ENCODE measurements at regions not wholly inside any gene's neighbourhood (a gene's known extent, or its start where the extent isn't known, plus 50 kb on each side); places are given as distances from the start of the nearest gene placed in this dataset.

DNA sequence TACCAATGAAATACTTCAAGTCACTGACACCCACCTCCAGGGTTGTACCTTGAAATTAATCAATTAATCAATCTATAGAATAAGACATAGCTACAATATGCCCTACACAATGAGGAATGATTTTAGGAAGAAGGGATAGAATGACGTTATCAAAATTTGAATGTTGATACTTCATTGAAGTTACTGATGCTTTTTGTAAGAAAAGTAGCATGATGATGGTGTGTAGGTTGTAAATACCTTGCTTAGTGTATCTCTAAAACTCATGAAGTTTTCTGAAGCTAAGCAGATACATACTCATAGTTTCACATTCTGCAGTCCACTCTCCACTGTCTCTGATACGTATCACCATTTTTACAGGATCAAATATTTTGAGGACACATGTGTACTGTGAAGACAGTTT, 670.4 kb upstream of the GOT2 start:
- Histone ChIP-seq H3K4me3 (ENCODE audit: insufficient read depth, low read length) (no peak overlapping the region), H4K20me1 (ENCODE audit: insufficient read depth, low read length) (no peaks in the 10 kb centered on the region), H3K9me3 (ENCODE audit: low read depth, low read length) (no peaks in the 10 kb centered on the region), H3K79me2 (ENCODE audit: insufficient read depth, low read length) (no peaks in the 10 kb centered on the region), H2AFZ (ENCODE audit: low read length) (no peak overlapping the region), H3K27ac (ENCODE audit: low read depth, low read length) (no peak overlapping the region), H3K27me3 (ENCODE audit: insufficient read depth, low read length) (no peaks in the 10 kb centered on the region), H3K36me3 (ENCODE audit: insufficient read depth, low read length) (no peaks in the 10 kb centered on the region), H3K4me1 (ENCODE audit: insufficient read depth, low read length) (no peaks in the 10 kb centered on the region), H3K4me2 (ENCODE audit: insufficient read depth, low read length) (no peak overlapping the region)
- TF ChIP-seq, protein P1, sequence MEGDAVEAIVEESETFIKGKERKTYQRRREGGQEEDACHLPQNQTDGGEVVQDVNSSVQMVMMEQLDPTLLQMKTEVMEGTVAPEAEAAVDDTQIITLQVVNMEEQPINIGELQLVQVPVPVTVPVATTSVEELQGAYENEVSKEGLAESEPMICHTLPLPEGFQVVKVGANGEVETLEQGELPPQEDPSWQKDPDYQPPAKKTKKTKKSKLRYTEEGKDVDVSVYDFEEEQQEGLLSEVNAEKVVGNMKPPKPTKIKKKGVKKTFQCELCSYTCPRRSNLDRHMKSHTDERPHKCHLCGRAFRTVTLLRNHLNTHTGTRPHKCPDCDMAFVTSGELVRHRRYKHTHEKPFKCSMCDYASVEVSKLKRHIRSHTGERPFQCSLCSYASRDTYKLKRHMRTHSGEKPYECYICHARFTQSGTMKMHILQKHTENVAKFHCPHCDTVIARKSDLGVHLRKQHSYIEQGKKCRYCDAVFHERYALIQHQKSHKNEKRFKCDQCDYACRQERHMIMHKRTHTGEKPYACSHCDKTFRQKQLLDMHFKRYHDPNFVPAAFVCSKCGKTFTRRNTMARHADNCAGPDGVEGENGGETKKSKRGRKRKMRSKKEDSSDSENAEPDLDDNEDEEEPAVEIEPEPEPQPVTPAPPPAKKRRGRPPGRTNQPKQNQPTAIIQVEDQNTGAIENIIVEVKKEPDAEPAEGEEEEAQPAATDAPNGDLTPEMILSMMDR (IDR thresholded peaks at IDR 0.05; ENCODE audit: extremely low read depth, low read depth, low read length) = no peak
- DNase-seq (ENCODE audit: insufficient read length, low spot score, missing footprints) = peak; percentile 60

DNA sequence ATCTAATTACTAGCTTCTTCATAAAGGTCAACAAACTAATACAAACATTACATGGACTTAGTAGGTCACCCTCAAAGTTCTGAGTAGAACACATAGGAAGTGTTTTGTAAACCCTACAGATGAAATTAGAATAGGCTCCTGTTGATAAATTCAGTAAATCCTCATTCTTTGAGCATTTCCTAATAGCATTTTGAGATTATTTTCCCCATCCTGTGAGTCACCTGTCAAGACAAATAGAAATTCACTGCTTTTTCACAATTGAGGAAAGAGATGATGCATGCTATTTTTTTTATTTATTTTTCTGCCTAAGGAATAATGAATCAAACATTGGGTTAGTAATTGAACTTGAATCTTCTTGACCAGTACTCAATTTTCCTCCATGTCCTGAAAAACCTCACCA, 666.7 kb upstream of the GOT2 start:
- H3K4me2 ChIP-seq (ENCODE audit: insufficient read depth, low read length) = no peak overlapping the region
- H4K20me1 ChIP-seq (ENCODE audit: insufficient read depth, low read length) = no peaks in the 10 kb centered on the region
- H3K4me1 ChIP-seq (ENCODE audit: insufficient read depth, low read length) = no peaks in the 10 kb centered on the region
- H3K79me2 ChIP-seq (ENCODE audit: insufficient read depth, low read length) = no peaks in the 10 kb centered on the region
- no peaks in the 10 kb centered on the region for H3K9me3 ChIP-seq (ENCODE audit: low read depth, low read length)
- no peak overlapping the region for H2AFZ ChIP-seq (ENCODE audit: low read length)
- DNase-seq (ENCODE audit: insufficient read length, low spot score, missing footprints) = no peak
- no peaks in the 10 kb centered on the region for H3K36me3 ChIP-seq (ENCODE audit: insufficient read depth, low read length)
- H3K4me3 ChIP-seq (ENCODE audit: insufficient read depth, low read length) = no peak overlapping the region
- TF ChIP-seq, protein P1 (IDR thresholded peaks at IDR 0.05; ENCODE audit: extremely low read depth, low read depth, low read length) = no peak
- H3K27me3 ChIP-seq (ENCODE audit: insufficient read depth, low read length) = no peaks in the 10 kb centered on the region
- H3K27ac ChIP-seq (ENCODE audit: low read depth, low read length) = no peak overlapping the region

DNA sequence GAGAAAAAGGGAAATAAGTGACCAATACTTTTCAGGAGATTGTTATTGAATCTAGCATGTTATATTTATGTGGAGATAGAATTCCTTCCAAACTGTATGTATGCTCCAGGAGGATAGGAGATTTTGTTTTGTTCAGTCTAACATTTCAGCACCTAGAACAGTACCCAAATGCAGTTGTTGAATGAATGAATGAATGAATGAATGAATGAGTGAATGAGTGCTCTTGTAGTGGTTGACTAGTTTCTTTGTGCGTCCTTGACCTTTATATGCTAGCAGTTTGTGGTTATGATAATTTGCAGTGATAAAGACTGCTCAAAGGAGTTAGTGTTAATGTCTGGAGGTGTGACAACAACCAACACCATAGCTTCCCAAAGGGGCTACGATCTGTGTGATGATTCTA, 663.5 kb upstream of the GOT2 start:
- Histone ChIP-seq H3K4me2 (ENCODE audit: insufficient read depth, low read length) (no peak overlapping the region), H3K27me3 (ENCODE audit: insufficient read depth, low read length) (no peaks in the 10 kb centered on the region), H3K9me3 (ENCODE audit: low read depth, low read length) (no peaks in the 10 kb centered on the region), H3K4me1 (ENCODE audit: insufficient read depth, low read length) (no peaks in the 10 kb centered on the region), H2AFZ (ENCODE audit: low read length) (no peak overlapping the region), H4K20me1 (ENCODE audit: insufficient read depth, low read length) (no peaks in the 10 kb centered on the region), H3K4me3 (ENCODE audit: insufficient read depth, low read length) (no peak overlapping the region), H3K27ac (ENCODE audit: low read depth, low read length) (no peak overlapping the region), H3K79me2 (ENCODE audit: insufficient read depth, low read length) (no peaks in the 10 kb centered on the region), H3K36me3 (ENCODE audit: insufficient read depth, low read length) (no peaks in the 10 kb centered on the region)
- TF ChIP-seq, protein P1 (IDR thresholded peaks at IDR 0.05; ENCODE audit: extremely low read depth, low read depth, low read length) = no peak
- no peak for DNase-seq (ENCODE audit: insufficient read length, low spot score, missing footprints)

DNA sequence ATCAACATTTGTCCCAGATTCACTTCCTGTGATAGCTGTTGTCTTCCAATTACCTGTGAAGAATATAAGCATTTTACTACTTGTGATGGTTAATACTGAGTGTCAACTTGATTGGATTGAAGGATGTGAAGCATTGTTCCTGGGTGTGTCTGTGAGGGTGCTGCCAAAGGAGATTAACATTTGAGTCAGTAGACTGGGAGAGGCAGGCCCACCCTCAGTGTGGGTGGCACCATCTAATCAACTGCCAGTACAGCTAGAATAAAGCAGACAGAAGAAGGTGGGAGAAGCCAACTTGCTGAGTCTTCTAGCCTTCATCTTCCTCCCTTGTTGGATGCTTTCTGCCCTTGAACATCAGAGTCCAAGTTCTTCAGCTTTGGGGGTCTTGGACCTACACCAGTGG, 660.4 kb upstream of the GOT2 start:
- H3K27ac ChIP-seq (ENCODE audit: low read depth, low read length) = no peak overlapping the region
- no peaks in the 10 kb centered on the region for H3K36me3 ChIP-seq (ENCODE audit: insufficient read depth, low read length)
- H3K4me3 ChIP-seq (ENCODE audit: insufficient read depth, low read length) = no peak overlapping the region
- TF ChIP-seq, protein P1 (IDR thresholded peaks at IDR 0.05; ENCODE audit: extremely low read depth, low read depth, low read length) = no peak
- H3K9me3 ChIP-seq (ENCODE audit: low read depth, low read length) = no peaks in the 10 kb centered on the region
- no peaks in the 10 kb centered on the region for H4K20me1 ChIP-seq (ENCODE audit: insufficient read depth, low read length)
- H3K4me1 ChIP-seq (ENCODE audit: insufficient read depth, low read length) = no peaks in the 10 kb centered on the region
- H3K4me2 ChIP-seq (ENCODE audit: insufficient read depth, low read length) = no peak overlapping the region
- H3K79me2 ChIP-seq (ENCODE audit: insufficient read depth, low read length) = no peaks in the 10 kb centered on the region
- no peak overlapping the region for H2AFZ ChIP-seq (ENCODE audit: low read length)
- no peak for DNase-seq (ENCODE audit: insufficient read length, low spot score, missing footprints)
- no peaks in the 10 kb centered on the region for H3K27me3 ChIP-seq (ENCODE audit: insufficient read depth, low read length)
